HepG2 (cell line): ENCODE measurements at regions not wholly inside any gene's neighbourhood (a gene's known extent, or its start where the extent isn't known, plus 50 kb on each side); places are given as distances from the start of the nearest gene placed in this dataset.

Source experiments
- ELF4 ChIP-seq: sonication (generic); formaldehyde crosslinking; IDR thresholded peaks from 2 replicates; pipeline ENCODE4 v1.5.0; 2020; ENCODE audit warnings: missing genetic modification reagents, mild to moderate bottlenecking, moderate library complexity, borderline replicate concordance
- GMEB2 ChIP-seq: IDR thresholded peaks from 2 replicates; pipeline ENCODE4 v1.6.1; 2016; ENCODE audit warnings: missing biosample characterization, missing genetic modification reagents, low read depth
- KAT2B ChIP-seq: fragments of 150-350 bp; IDR thresholded peaks from 2 replicates; pipeline ENCODE4 v1.6.1; 2014; ENCODE audit warnings: low read depth, low read length, borderline replicate concordance
- NFE2L2 ChIP-seq: fragments of 150-350 bp; IDR thresholded peaks from 2 replicates; pipeline ENCODE4 v1.6.1; 2014; ENCODE audit warnings: low read length
- POLR2A ChIP-seq, 2 experiments: IDR thresholded peaks; 2 replicates each; pipeline ENCODE4 v1.6.1; 2011; ENCODE audit warnings: low read depth in 2 of 2, low read length in 2 of 2, mild to moderate bottlenecking in 1 of 2, moderate library complexity in 1 of 2; ENCODE audit not compliant: insufficient read depth in 1 of 2
- REXO4 ChIP-seq: sonication (generic); formaldehyde crosslinking; IDR thresholded peaks from 2 replicates; pipeline ENCODE4 v1.8.0; 2022; ENCODE audit warnings: missing genetic modification reagents, mild to moderate bottlenecking, borderline replicate concordance
- TFDP1 ChIP-seq: IDR thresholded peaks from 2 replicates; pipeline ENCODE4 v1.6.1; 2016; ENCODE audit warnings: missing compliant biosample characterization, missing genetic modification reagents, borderline replicate concordance
- ZFP37 ChIP-seq: sonication (generic); formaldehyde crosslinking; IDR thresholded peaks from 2 replicates; pipeline ENCODE4 v1.4.0; 2020; ENCODE audit warnings: missing genetic modification reagents, borderline replicate concordance
- ZFP82 ChIP-seq: sonication (generic); formaldehyde crosslinking; IDR thresholded peaks from 2 replicates; pipeline ENCODE4 v1.5.1; 2020; ENCODE audit warnings: mild to moderate bottlenecking, missing genetic modification reagents, borderline replicate concordance
- ZFX ChIP-seq: sonication (generic); formaldehyde crosslinking; IDR thresholded peaks from 2 replicates; pipeline ENCODE4 v1.4.0; 2020; ENCODE audit warnings: mild to moderate bottlenecking, low read depth, missing genetic modification reagents, moderate library complexity
- ZNF101 ChIP-seq: sonication (generic); formaldehyde crosslinking; IDR thresholded peaks from 2 replicates; pipeline ENCODE4 v1.4.0; 2020; ENCODE audit warnings: mild to moderate bottlenecking, low read depth, missing genetic modification reagents, borderline replicate concordance
- TF ChIP-seq, protein P1 (sequence below): sonication (generic); formaldehyde crosslinking; conservative IDR thresholded peaks from 2 replicates; pipeline ENCODE4 v1.4.0; 2020; ENCODE audit warnings: missing genetic modification reagents
- TF ChIP-seq, protein P2 (sequence below): sonication (generic); formaldehyde crosslinking; IDR thresholded peaks from 2 replicates; pipeline ENCODE4 v1.8.0; 2022; ENCODE audit warnings: missing genetic modification reagents, mild to moderate bottlenecking, inconsistent platforms, borderline replicate concordance

- TF ChIP-seq POLR2A (IDR thresholded peaks at IDR 0.05; ENCODE audit: insufficient read depth in 1 of 2, low read depth in 2 of 2, low read length in 2 of 2) (no peak), KAT2B (no peak), GMEB2 (CRISPR knock-in tag) (no peak), REXO4 (CRISPR knock-in tag) (no peak), NFE2L2 (no peak), ZNF101 (CRISPR knock-in tag) (no peak), ZFX (CRISPR knock-in tag) (no peak), TFDP1 (no peak), ZFP37 (CRISPR knock-in tag) (no peak), ZFP82 (no peak), ELF4 (CRISPR knock-in tag) (no peak)
- TF ChIP-seq, protein P1, sequence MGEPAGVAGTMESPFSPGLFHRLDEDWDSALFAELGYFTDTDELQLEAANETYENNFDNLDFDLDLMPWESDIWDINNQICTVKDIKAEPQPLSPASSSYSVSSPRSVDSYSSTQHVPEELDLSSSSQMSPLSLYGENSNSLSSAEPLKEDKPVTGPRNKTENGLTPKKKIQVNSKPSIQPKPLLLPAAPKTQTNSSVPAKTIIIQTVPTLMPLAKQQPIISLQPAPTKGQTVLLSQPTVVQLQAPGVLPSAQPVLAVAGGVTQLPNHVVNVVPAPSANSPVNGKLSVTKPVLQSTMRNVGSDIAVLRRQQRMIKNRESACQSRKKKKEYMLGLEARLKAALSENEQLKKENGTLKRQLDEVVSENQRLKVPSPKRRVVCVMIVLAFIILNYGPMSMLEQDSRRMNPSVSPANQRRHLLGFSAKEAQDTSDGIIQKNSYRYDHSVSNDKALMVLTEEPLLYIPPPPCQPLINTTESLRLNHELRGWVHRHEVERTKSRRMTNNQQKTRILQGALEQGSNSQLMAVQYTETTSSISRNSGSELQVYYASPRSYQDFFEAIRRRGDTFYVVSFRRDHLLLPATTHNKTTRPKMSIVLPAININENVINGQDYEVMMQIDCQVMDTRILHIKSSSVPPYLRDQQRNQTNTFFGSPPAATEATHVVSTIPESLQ (CRISPR knock-in tag): no peak
- TF ChIP-seq, protein P2, sequence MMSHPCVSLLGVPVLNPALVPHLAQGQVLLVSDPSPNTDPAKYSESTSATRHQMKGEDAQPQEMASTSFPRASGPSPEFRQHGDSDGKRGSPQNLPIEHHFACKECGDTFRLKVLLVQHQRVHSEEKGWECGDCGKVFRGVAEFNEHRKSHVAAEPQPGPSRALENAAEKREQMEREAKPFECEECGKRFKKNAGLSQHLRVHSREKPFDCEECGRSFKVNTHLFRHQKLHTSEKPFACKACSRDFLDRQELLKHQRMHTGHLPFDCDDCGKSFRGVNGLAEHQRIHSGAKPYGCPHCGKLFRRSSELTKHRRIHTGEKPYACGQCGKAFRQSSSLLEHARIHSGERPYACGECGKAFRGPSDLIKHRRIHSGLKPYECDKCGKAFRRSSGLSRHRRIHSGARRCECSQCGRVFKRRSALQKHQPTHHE (CRISPR knock-in tag): no peak
Observed at GRCh38 chr3:113152849-113153248, 58.5 kb upstream of the BOC start.
